CD14-positive monocyte (primary cell): ENCODE measurements at regions not wholly inside any gene's neighbourhood (a gene's known extent, or its start where the extent isn't known, plus 50 kb on each side); places are given as distances from the start of the nearest gene placed in this dataset.

Source experiments
- DNase-seq, 3 donors: peaks; one replicate each; pipeline ENCODE4 v3.0.0-alpha.2; 2011 to 2022
- H2AFZ ChIP-seq: 2 replicates; pipeline ENCODE4 v1.6.0; 2012; ENCODE audit warnings: mild to moderate bottlenecking, low read depth, low read length, inconsistent platforms; ENCODE audit not compliant: insufficient read depth, poor library complexity, severe bottlenecking
- H3K27ac ChIP-seq, 2 donors: 1 replicate in 1 of 2; 2 replicates in 1 of 2; pipeline ENCODE4 v1.5.1; 2012 to 2013; ENCODE audit warnings: low read length in 2 of 2, control low read depth in 1 of 2, inconsistent platforms in 1 of 2, low read depth in 1 of 2, mild to moderate bottlenecking in 1 of 2
- H3K27me3 ChIP-seq, 2 donors: one replicate each; pipeline versions ENCODE4 v1.6.0 to v1.6.1; 2011 to 2013; ENCODE audit warnings: low read length in 2 of 2; ENCODE audit not compliant: control insufficient read depth in 2 of 2, insufficient read depth in 2 of 2
- H3K36me3 ChIP-seq, 2 donors: replicated peaks in 1 of 2; 1 replicate in 1 of 2; 2 replicates in 1 of 2; pipeline versions ENCODE4 v1.5.1 to v1.6.1; 2012 to 2013; ENCODE audit warnings: low read length in 2 of 2, control low read depth in 1 of 2, inconsistent platforms in 1 of 2, mild to moderate bottlenecking in 1 of 2; ENCODE audit not compliant: insufficient read depth in 2 of 2, control insufficient read depth in 1 of 2
- H3K4me1 ChIP-seq, 2 donors: 1 replicate in 1 of 2; 2 replicates in 1 of 2; pipeline versions ENCODE4 v1.5.1 to v1.6.1; 2012 to 2013; ENCODE audit warnings: low read length in 2 of 2, control low read depth in 1 of 2, inconsistent platforms in 1 of 2, mild to moderate bottlenecking in 1 of 2, moderate library complexity in 1 of 2; ENCODE audit not compliant: insufficient read depth in 2 of 2, control insufficient read depth in 1 of 2
- H3K4me2 ChIP-seq: replicated peaks from 2 replicates; pipeline ENCODE3; 2012; ENCODE audit warnings: low read length, moderate library complexity, mild to moderate bottlenecking; ENCODE audit not compliant: poor library complexity, severe bottlenecking; ENCODE audit errors: extremely low read depth
- H3K4me3 ChIP-seq, 3 experiments: fragments of 200-600 bp in 1 of 3; sonication (generic) in 1 of 3; replicated peaks in 1 of 3; 1 replicate in 2 of 3; 2 replicates in 1 of 3; pipeline ENCODE4 v1.5.1; 2011 to 2013; ENCODE audit warnings: low read length in 3 of 3, mild to moderate bottlenecking in 3 of 3, control low read depth in 2 of 3, low read depth in 2 of 3, inconsistent platforms in 1 of 3, moderate library complexity in 1 of 3
- H3K79me2 ChIP-seq: 2 replicates; pipeline ENCODE4 v1.6.0; 2012; ENCODE audit warnings: mild to moderate bottlenecking, control low read depth, inconsistent platforms, low read length, moderate library complexity; ENCODE audit not compliant: insufficient read depth
- H3K9ac ChIP-seq: 2 replicates; pipeline ENCODE4 v1.6.0; 2017; ENCODE audit warnings: low read length, mild to moderate bottlenecking; ENCODE audit not compliant: insufficient read depth, poor library complexity, severe bottlenecking
- H3K9me3 ChIP-seq, 2 donors: replicated peaks in 1 of 2; 1 replicate in 1 of 2; 2 replicates in 1 of 2; pipeline versions ENCODE4 v1.5.1 to v1.6.1; 2012 to 2013; ENCODE audit warnings: low read length in 2 of 2, control low read depth in 1 of 2; ENCODE audit not compliant: control insufficient read depth in 1 of 2, insufficient read depth in 1 of 2
- H4K20me1 ChIP-seq: 2 replicates; pipeline ENCODE4 v1.6.0; 2012; ENCODE audit warnings: mild to moderate bottlenecking, low read length, control low read depth, moderate library complexity; ENCODE audit not compliant: insufficient read depth
- H3K27ac Mint-ChIP-seq, 7 donors: one replicate each; pipeline ENCODE4 v1.8.0; 2020; ENCODE audit warnings: mild to moderate bottlenecking in 7 of 7, mixed read lengths in 7 of 7, moderate library complexity in 6 of 7, inconsistent platforms in 2 of 7
- H3K27me3 Mint-ChIP-seq, 3 donors: one replicate each; pipeline ENCODE4 v1.8.0; 2021 to 2022; ENCODE audit warnings: low read depth in 3 of 3, mild to moderate bottlenecking in 3 of 3, mixed read lengths in 3 of 3, moderate library complexity in 3 of 3, inconsistent platforms in 1 of 3
- H3K36me3 Mint-ChIP-seq, 2 donors: one replicate each; pipeline ENCODE4 v1.8.0; 2020; ENCODE audit warnings: mixed read lengths in 2 of 2, inconsistent platforms in 1 of 2, mild to moderate bottlenecking in 1 of 2
- H3K4me1 Mint-ChIP-seq: one replicate; pipeline ENCODE4 v1.8.0; 2020; ENCODE audit warnings: mild to moderate bottlenecking, mixed read lengths
- H3K4me3 Mint-ChIP-seq, 2 donors: one replicate each; pipeline ENCODE4 v1.8.0; 2020; ENCODE audit warnings: mild to moderate bottlenecking in 2 of 2, mixed read lengths in 2 of 2, moderate library complexity in 1 of 2
- H3K9me3 Mint-ChIP-seq, 7 donors: one replicate each; pipeline ENCODE4 v1.8.0; 2020 to 2022; ENCODE audit warnings: mixed read lengths in 7 of 7, mild to moderate bottlenecking in 6 of 7, moderate library complexity in 6 of 7, inconsistent platforms in 2 of 7
- CTCF ChIP-seq: fragments of 200-600 bp; IDR thresholded peaks from one replicate; pipeline ENCODE4 v1.8.0; 2022; ENCODE audit warnings: antibody characterized with exemption, mild to moderate bottlenecking
- WGBS: methylation state at CpG from one replicate; pipeline ENCODE4 v1.1.5; 2013; ENCODE audit warnings: missing lambda C conversion rate; ENCODE audit not compliant: insufficient coverage; 5-methylcytosine and 5-hydroxymethylcytosine counted together
- intact Hi-C, 2 donors: fragments of 100-400 bp; cut with micrococcal nuclease; formaldehyde crosslinking; loops; one replicate each; pipeline versions ENCODE4 v1.15.0 to v1.15.1; 2023

- no peaks in the 10 kb centered on the region for H4K20me1 ChIP-seq
- TF ChIP-seq CTCF, result no peak
- WGBS, result 80% methylated on average over 1 of the region's 4 CpGs
- no peak overlapping the region for H3K9ac ChIP-seq
- H3K36me3 ChIP-seq, result no peaks in the 10 kb centered on the region
- no peak overlapping the region for H3K4me2 ChIP-seq
- intact Hi-C loops, result no loop called here
- no peaks in the 10 kb centered on the region for H3K4me1 Mint-ChIP-seq
- H3K27me3 Mint-ChIP-seq, result peaks cover 3 to 9% (median 9%) of the 10 kb centered on the region in 3 donors
- H3K4me3 Mint-ChIP-seq, result no peak overlapping the region
- no peaks in the 10 kb centered on the region for H3K9me3 Mint-ChIP-seq
- no peak overlapping the region for H3K4me3 ChIP-seq
- no peaks in the 10 kb centered on the region for H3K36me3 Mint-ChIP-seq
- H3K9me3 ChIP-seq, result no peaks in the 10 kb centered on the region
- H3K79me2 ChIP-seq, result no peaks in the 10 kb centered on the region
- DNase-seq, result no peak
- H3K4me1 ChIP-seq, result no peaks in the 10 kb centered on the region
- H2AFZ ChIP-seq, result no peak overlapping the region
- peaks cover 0 to 3% of the 10 kb centered on the region in 2 donors for H3K27me3 ChIP-seq
- no peak overlapping the region for H3K27ac ChIP-seq
- H3K27ac Mint-ChIP-seq, result no peak overlapping the region
These were observed 145.2 kb upstream of the WSCD2 start for GRCh38 chr12:107983756-107984472.

DNA sequence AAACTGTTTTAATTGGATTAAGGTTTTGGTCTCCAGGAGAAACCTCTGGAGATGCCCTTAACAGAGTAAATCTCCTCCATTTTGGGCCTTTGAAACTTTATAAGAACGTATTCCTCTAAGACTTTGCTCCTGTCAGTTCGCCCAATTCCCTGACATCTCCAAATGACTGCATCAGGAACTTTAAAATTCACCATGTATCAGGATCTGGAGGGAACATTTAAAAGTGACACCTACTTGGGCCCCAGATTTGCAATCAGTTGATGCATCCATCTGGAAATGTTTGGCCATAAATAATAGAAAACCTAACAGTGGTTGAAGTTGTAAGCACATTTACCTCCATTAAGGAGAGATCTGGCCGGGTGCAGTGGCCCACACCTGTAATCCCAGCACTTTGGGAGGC lies 144.1 kb upstream of the WSCD2 start:
- Histone ChIP-seq H2AFZ (no peak overlapping the region), H3K79me2 (no peaks in the 10 kb centered on the region), H3K9ac (no peak overlapping the region), H3K9me3 (no peaks in the 10 kb centered on the region), H3K27me3 (peaks cover 0 to 6% of the 10 kb centered on the region in 2 donors), H3K4me1 (no peaks in the 10 kb centered on the region), H3K36me3 (no peaks in the 10 kb centered on the region), H3K4me3 (no peak overlapping the region), H4K20me1 (no peaks in the 10 kb centered on the region), H3K4me2 (no peak overlapping the region), H3K27ac (no peak overlapping the region)
- H3K4me1 Mint-ChIP-seq, result no peaks in the 10 kb centered on the region
- no peaks in the 10 kb centered on the region for H3K36me3 Mint-ChIP-seq
- no peak for TF ChIP-seq CTCF
- no peak overlapping the region for H3K4me3 Mint-ChIP-seq
- DNase-seq, result no peak
- no CpG with 5 or more reads among the region's 3 CpGs for WGBS
- no peak overlapping the region for H3K27ac Mint-ChIP-seq
- H3K27me3 Mint-ChIP-seq, result peaks cover 4 to 14% (median 11%) of the 10 kb centered on the region in 3 donors
- intact Hi-C loops, result no loop called here
- H3K9me3 Mint-ChIP-seq, result no peaks in the 10 kb centered on the region
